ENCODE measurements at regions not wholly inside any gene's neighbourhood (a gene's known extent, or its start where the extent isn't known, plus 50 kb on each side); places are given as distances from the start of the nearest gene placed in this dataset.
"Not testable (repeated sequence)": the region's sequence is repeated elsewhere in the genome, so short reads cannot be mapped to it uniquely, and the experiment has no call there.

DNA sequence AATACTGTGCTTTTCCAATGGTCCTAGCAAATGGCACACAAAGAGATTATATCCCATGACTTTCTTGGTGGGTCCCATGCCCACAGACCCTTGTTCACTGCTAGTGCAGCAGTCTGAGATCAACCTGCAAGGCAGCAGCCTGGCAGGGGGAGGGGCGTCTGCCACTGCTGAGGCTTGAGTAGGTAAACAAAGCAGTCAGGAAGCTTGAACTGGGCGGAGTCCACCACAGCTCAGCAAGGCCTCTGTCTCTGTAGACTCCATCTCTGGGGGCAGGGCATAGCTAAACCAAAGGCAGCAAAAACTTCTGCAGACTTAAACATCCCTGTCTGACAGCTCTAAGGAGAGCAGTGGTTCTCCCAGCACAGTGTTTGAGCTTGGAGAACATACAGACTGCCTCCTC, 82.9 kb downstream of the ZNF737 start:
- no peak for DNase-seq (ENCODE audit: low read depth)

DNA sequence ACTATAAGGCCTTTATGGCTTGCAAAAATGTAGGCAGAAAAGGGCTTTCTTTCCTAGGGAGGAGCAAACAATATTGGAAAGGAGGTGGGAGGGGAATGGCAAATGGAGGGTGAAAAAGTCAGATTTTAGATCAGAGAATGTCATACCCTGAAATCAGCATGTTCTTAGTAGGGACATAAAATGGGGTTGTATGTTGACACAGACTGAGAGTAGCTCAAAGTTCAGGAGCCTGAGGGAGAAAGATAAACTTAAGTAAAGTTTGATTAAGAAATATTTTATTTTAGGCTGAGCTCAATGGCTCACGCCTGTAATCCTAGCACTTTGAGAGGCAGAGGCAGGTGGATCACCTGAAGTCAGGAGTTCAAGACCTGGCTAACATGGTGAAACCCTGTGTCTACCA, 83.8 kb downstream of the ZNF737 start:
- no peak for DNase-seq (ENCODE audit: low read depth)

- DNase-seq (ENCODE audit: low read depth), result no peak
Observed at GRCh38 chr19:20479483-20479882, 86.1 kb downstream of the ZNF737 start.

- no peak for DNase-seq (ENCODE audit: low read depth)
Observed at GRCh38 chr19:20478936-20479335, 86.6 kb downstream of the ZNF737 start.

DNA sequence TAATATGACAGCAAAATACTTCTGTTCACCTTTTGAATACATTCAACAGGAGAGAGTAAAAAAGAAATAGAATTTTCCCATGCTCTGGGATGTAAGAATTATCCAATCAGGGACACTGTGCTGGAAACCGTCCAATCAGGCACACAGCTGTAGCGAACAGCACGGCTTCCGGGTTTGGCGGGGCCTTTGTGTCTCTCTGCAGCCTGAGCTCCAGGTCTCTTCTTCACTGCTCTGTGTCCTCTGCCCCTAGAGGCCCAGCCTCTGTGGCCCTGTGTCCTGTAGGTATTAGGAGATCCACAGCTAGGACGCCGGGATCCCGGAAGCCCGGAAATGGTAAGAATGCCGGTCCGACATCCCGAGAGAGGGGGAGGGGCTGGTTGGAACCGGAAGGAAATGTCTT, 92.7 kb downstream of the ZNF737 start:
- DNase-seq (ENCODE audit: low read depth), result no peak

DNA sequence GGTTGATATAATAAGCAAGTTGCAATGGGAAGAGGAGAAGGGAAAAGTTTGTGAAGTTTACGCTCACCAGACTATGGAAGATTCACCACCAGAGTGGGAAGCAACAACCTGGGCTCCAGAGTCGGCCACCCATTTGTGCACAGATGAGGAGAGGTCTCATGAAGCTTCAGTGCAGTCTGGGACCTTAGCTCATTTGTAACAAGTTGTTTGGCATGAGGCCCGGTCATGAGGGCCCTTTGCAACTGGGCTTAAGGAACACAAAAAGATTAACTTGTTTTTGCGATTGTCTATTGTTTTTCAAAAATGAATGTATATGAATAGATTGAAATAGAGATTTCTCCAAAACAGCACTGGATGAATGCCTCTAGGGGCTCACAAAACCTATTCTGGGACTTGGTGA, 94.2 kb downstream of the ZNF737 start:
- no peak for DNase-seq (ENCODE audit: low read depth)

- DNase-seq (ENCODE audit: low read depth), result no peak
Observed at GRCh38 chr19:20470345-20471135, 95.0 kb downstream of the ZNF737 start.

GRCh38 chr19:20466638-20466990, 99.0 kb downstream of the ZNF737 start:
- DNase-seq (ENCODE audit: low read depth), result not testable (repeated sequence)

DNA sequence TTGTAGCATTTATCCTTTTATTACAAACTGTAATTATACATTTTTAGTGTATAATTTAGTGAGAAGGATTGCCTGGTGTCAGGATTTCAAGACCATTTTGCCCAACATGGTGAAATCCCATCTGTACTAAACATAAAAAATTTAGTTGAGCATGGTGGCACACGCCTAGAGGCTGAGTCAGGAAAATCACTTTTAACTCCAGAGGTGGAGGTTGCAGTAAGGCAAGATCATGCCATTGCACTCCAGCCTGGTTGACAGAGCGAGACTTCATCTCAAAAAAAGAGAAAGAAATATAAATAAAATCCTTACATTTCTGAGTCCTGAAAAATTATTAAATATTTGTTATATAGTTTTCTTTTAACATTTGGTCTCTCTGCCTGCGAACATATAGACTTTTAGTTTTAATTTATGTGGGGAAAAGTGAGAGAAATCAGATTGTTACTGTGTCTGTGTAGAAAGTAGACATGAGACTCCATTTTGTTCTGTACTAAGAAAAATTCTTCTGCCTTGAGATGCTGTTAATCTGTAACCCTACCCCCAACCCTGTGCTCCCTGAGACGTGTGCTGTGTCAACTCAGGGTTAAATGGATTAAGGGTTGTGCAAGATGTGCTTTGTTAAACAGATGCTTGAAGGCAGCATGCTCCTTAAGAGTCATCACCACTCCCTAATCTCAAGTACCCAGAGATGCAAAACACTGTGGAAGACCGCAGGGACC, 99.5 kb downstream of the ZNF737 start:
- not testable (repeated sequence) for DNase-seq (ENCODE audit: low read depth)

DNA sequence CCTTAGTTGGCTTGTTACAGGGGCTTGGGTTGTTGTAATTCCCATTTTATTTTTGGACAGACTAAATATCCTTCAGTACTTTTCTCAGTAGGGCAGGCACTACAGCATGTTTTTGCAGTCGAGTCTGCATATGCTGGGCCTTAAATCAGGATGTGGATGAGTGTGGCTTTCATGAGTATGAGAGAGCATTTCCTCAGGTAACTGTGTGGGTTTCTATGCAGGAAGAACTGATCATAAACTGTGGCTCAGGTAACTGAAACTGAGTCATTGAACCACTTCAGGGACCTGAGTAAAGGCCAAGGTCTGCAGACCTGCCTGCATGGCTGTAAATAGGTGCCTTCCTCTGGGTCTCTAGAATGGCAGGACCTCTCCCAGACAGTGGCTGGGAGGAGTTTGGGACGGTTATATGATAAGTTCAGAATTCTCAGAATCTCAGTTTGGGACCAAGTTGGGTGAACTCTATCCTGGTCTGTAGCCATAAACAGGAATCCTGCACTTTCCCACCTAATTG, 112.1 kb downstream of the ZNF737 start:
- DNase-seq (ENCODE audit: low read depth), result no peak

- no peak for DNase-seq (ENCODE audit: low read depth)
Observed at GRCh38 chr19:20444202-20444885, 121.2 kb downstream of the ZNF737 start.

DNA sequence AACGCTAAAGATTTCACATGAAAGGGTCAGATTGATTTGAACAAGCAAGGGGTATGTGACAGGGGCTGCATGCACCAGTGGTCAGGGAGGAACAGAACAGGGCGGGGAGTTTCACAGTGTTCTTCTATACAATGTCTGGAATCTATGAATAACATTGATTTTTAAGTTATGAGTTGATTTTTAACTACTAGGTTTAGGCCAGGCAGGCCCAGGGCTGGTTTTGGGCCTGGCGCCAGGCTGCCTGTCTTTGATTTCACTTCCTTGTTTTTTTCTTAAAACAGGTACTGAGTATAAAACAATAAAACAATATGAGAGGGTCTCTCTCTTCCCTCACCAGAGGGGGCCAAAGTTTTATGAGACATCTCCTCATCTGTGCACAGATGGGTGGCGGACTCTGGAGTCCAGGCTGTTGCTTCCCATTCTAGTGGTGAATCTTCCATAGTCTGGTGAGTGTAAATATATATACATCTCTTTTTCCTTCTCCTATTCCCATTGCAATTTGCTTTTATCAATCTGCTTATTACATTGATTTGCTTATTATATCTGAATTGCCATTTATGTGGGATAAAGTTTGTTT, 133.2 kb downstream of the ZNF737 start:
- DNase-seq (ENCODE audit: low read depth), result not testable (repeated sequence)

GRCh38 chr19:20431826-20432225, 133.8 kb downstream of the ZNF737 start:
- no peak for DNase-seq (ENCODE audit: low read depth)

GRCh38 chr19:20423381-20424197, 142.0 kb downstream of the ZNF737 start:
- peak; percentile 69 for DNase-seq (ENCODE audit: low read depth)

DNA sequence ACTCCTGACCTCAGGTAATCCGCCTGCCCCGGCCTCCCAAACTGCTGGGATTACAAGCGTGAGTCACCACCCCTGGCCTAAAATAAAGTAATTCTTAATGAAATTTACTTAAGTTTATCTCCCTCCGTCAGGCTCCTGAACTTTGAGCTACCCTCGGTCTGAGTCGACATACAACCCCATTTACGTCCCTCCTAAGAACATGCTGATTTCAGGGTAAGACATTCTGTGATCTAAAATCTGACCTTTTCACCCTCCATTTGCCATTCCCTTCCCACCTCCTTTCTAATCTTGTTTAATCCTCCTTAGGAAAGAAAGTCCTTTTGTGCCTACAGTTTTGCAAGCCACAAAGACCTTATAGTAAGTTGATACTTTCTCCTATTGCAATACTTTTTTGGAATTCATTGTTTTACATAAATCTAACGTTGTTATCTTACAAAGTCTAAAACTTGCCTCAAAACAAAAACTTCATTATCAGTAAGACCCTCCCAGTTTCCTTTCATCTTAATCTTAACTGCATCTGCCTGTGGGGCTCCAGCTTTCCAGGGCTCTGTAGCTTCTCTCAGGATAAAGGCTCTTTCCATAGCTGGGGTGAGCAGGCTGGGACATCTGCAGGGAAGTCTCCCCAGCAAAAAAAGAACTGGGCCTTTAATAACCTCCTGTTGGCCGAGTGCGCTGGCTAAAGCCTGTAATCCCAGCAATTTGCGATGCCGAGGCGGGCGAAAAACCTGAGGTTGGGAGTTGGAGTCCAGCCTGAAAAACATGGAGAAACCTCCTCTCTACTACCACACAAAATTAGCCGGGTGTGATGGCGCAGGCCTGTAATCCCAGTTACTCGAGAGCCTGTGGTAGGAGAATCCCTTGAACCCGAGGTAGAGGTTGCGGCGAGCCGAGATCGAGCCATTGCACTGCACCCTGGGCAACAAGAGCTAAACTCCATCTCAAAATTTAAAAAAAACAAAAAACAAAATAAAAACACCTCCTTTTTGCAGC, 143.1 kb downstream of the ZNF737 start:
- no peak for DNase-seq (ENCODE audit: low read depth)

- DNase-seq (ENCODE audit: low read depth), result no peak
Observed at GRCh38 chr19:20416661-20417060, 148.9 kb downstream of the ZNF737 start.

DNA sequence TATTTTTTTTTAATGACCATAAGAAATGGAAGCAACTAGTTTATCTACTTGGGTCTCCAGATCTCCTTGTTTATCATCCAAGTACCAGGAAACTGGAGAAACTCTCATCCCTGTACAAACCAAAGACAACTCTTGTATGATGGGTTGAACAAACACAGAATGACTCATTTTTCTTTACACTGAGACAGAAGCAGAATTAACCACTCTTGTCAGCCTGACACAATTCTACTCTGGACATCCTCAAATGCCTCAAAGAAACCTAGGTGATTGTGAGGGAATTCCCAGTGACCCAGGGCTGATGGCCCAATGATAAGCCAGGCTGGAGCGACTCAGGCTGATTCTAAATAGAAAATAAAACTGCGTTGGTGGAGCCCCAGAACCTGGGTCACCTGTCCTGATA, 151.5 kb downstream of the ZNF737 start:
- DNase-seq (ENCODE audit: low read depth), result no peak

DNA sequence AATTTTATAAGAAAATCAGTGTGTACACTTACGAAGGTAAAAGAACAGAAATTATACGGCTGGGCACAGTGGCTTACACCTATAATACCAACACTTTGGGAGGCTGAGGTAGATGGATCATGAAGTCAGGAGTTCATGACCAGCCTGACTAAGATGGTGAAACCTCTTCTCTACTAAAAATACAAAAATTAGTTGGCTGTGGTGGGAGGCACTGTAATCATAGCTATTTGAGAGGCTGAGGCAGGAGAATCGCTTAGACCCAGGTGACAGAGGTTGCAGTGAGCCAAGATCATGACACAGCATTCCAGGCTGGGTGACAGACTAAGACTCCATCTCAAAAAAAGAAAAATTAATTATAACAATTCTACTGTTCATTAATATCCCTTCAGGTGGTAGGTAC, 151.9 kb downstream of the ZNF737 start:
- no peak for DNase-seq (ENCODE audit: low read depth)

DNA sequence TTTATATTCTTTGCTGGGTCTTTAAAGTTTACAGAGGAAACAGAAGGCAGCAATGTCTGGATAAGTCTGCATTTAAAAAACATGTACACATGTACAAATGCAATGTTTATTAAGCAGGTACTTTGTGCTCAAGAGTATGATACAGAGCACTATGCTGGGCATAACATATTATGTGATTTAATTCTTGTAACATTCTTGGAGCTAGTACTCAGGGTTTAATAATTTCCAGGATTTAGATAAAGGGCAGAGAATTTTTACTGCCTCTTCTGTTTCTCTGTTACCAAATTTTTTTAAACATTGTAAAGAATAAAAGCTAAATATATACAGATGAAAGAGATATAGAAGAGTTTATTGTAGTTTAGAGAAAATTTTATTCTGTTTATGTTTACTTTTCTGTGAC, 152.7 kb downstream of the ZNF737 start:
- DNase-seq (ENCODE audit: low read depth), result no peak

DNA sequence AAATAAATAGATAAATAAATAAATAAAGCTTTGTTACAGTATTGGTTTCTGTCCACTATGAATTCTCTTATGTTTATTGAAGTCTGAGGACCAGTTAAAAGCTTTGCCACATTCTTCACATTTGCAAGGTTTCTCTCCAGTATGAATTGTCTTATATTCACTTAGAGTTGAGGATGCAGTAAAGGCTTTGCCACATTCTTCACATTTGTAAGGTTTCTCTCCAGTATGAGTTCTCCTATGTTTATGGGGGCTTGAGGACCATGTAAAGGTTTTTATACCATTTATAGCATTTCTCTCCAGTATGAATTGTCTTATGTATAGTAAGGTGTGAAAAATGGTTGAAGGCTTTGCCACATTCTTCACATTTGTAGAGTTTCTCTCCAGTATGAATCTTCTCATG, 168.3 kb downstream of the ZNF737 start:
- no peak for DNase-seq (ENCODE audit: low read depth)

Data from ELR (cell line).